Progenitor cell of endocrine pancreas (in vitro differentiated cells): ENCODE measurements at regions not wholly inside any gene's neighbourhood (a gene's known extent, or its start where the extent isn't known, plus 50 kb on each side); places are given as distances from the start of the nearest gene placed in this dataset.

Experiments
- DNase-seq: peaks from one replicate; pipeline ENCODE4 v3.0.0; 2021; ENCODE audit warnings: low spot score; ENCODE audit not compliant: unreplicated experiment
- H3K27ac Mint-ChIP-seq: 2 replicates; pipeline ENCODE4 v1.8.0; 2021; ENCODE audit warnings: mild to moderate bottlenecking, moderate library complexity, mixed read lengths
- H3K27me3 Mint-ChIP-seq: 2 replicates; pipeline ENCODE4 v1.8.0; 2021; ENCODE audit warnings: mixed read lengths
- H3K36me3 Mint-ChIP-seq: 2 replicates; pipeline ENCODE4 v1.8.0; 2022; ENCODE audit warnings: mixed read lengths; ENCODE audit not compliant: insufficient read depth
- H3K4me1 Mint-ChIP-seq: 2 replicates; pipeline ENCODE4 v1.8.0; 2021; ENCODE audit warnings: low read depth, mixed read lengths
- H3K4me3 Mint-ChIP-seq: 2 replicates; pipeline ENCODE4 v1.8.0; 2021; ENCODE audit warnings: low read depth, mild to moderate bottlenecking, moderate library complexity, mixed read lengths
- H3K9me3 Mint-ChIP-seq: 2 replicates; pipeline ENCODE4 v1.8.0; 2021; ENCODE audit warnings: low read depth, mixed read lengths
- TF ChIP-seq, protein P1 (sequence below): fragments of 200-600 bp; sonication (generic); IDR thresholded peaks from one replicate; pipeline ENCODE4 v1.5.0; 2021; ENCODE audit warnings: antibody characterized with exemption, mild to moderate bottlenecking; ENCODE audit not compliant: unreplicated experiment

GRCh38 chr1:87786861-87787545, 458.3 kb downstream of the LMO4 start:
- Mint-ChIP-seq H3K4me1 (peaks cover 19% of the 10 kb centered on the region), H3K36me3 (no peaks in the 10 kb centered on the region), H3K27me3 (no peaks in the 10 kb centered on the region), H3K9me3 (no peaks in the 10 kb centered on the region), H3K27ac (no peak overlapping the region), H3K4me3 (no peak overlapping the region)
- TF ChIP-seq, protein P1, sequence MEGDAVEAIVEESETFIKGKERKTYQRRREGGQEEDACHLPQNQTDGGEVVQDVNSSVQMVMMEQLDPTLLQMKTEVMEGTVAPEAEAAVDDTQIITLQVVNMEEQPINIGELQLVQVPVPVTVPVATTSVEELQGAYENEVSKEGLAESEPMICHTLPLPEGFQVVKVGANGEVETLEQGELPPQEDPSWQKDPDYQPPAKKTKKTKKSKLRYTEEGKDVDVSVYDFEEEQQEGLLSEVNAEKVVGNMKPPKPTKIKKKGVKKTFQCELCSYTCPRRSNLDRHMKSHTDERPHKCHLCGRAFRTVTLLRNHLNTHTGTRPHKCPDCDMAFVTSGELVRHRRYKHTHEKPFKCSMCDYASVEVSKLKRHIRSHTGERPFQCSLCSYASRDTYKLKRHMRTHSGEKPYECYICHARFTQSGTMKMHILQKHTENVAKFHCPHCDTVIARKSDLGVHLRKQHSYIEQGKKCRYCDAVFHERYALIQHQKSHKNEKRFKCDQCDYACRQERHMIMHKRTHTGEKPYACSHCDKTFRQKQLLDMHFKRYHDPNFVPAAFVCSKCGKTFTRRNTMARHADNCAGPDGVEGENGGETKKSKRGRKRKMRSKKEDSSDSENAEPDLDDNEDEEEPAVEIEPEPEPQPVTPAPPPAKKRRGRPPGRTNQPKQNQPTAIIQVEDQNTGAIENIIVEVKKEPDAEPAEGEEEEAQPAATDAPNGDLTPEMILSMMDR, result no peak
- no peak for DNase-seq

DNA sequence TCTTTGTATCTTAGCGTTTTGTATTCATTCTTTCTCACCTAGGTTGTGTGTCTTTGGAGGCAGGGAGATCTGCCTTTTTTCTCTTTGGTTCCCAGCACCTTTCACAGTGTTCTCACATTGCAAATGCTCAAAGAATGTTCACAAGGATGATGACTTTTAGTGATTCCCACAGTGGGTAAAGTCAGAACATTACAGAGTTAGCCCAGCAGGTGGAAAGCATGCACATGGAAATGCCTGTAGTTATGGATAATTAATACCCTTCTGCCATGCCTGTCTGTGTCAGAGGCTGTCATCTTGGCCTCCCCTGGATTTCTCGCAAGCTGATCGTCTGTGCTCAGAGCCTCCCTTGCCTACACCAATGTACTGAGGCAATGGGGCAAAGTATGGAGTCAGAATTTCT, 458.9 kb downstream of the LMO4 start:
- peaks cover 19% of the 10 kb centered on the region for H3K4me1 Mint-ChIP-seq
- H3K36me3 Mint-ChIP-seq, result no peaks in the 10 kb centered on the region
- H3K9me3 Mint-ChIP-seq, result no peaks in the 10 kb centered on the region
- H3K27me3 Mint-ChIP-seq, result no peaks in the 10 kb centered on the region
- TF ChIP-seq, protein P1, result no peak
- no peak for DNase-seq
- no peak overlapping the region for H3K4me3 Mint-ChIP-seq
- H3K27ac Mint-ChIP-seq, result no peak overlapping the region

DNA sequence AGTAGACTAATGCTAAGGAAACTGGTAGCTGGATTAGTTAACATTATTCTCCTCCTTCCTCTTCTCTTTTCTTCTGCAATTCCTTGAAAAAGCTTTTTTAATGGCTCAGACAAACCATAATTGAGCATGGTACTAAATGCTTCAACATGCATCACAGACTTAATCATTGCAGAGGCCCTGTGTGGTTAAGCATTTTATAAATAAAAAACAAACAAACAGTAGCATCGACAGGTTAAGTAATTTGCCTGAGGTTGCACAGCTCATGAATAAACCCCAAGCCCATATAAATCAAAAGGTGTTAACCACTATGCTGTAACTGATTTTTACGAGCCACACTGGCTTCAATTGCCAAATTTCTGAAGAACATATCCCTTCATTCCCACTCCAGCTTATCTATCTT, 462.1 kb downstream of the LMO4 start:
- Mint-ChIP-seq H3K9me3 (no peaks in the 10 kb centered on the region), H3K4me1 (peaks cover 29% of the 10 kb centered on the region), H3K27ac (no peak overlapping the region), H3K4me3 (no peak overlapping the region), H3K27me3 (no peaks in the 10 kb centered on the region), H3K36me3 (no peaks in the 10 kb centered on the region)
- DNase-seq, result no peak
- TF ChIP-seq, protein P1, result no peak

GRCh38 chr1:87791931-87792740, 463.5 kb downstream of the LMO4 start:
- TF ChIP-seq, protein P1, result no peak
- Mint-ChIP-seq H3K36me3 (no peaks in the 10 kb centered on the region), H3K27ac (no peak overlapping the region), H3K27me3 (no peaks in the 10 kb centered on the region), H3K9me3 (no peaks in the 10 kb centered on the region), H3K4me1 (peaks cover 33% of the 10 kb centered on the region), H3K4me3 (no peak overlapping the region)
- no peak for DNase-seq

GRCh38 chr1:87794788-87795614, 466.3 kb downstream of the LMO4 start:
- Mint-ChIP-seq H3K36me3 (no peaks in the 10 kb centered on the region), H3K4me3 (no peak overlapping the region), H3K4me1 (peaks cover 41% of the 10 kb centered on the region), H3K27me3 (no peaks in the 10 kb centered on the region), H3K9me3 (no peaks in the 10 kb centered on the region), H3K27ac (peak overlapping the region; percentile 25)
- TF ChIP-seq, protein P1, result no peak
- DNase-seq, result no peak
